HUDEP-2 (cell line): ENCODE measurements at regions not wholly inside any gene's neighbourhood (a gene's known extent, or its start where the extent isn't known, plus 50 kb on each side); places are given as distances from the start of the nearest gene placed in this dataset.
"Not testable (repeated sequence)": the region's sequence is repeated elsewhere in the genome, so short reads cannot be mapped to it uniquely, and the experiment has no call there.

Experiments
- DNase-seq, 76 experiments: peaks; one replicate each; lab custom pipeline; 2025; ENCODE audit not compliant: unreplicated experiment in 76 of 76; lab: John Stamatoyannopoulos, UW

DNA sequence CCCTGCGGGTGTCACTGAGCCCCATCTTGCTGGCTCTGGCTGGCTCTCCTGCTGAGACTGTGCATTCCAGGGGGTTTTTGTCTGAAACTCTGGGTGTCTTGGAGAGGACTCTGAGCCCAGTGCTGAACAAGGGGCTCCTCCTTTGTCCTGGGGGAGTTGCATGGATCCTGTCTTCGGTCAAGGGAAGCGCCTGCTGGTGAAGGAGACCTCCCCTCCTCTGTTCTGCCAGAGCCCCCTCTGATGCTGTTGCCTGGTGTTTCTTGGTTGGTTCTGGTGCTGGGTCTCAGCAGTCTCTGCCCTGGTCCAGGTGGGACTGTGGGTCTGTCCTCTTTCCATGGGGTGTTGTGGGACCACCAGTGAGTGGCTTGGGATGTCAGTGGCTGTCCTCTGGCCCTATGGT lies 380.9 kb downstream of the TMEM121 start:
- no peak for DNase-seq

DNA sequence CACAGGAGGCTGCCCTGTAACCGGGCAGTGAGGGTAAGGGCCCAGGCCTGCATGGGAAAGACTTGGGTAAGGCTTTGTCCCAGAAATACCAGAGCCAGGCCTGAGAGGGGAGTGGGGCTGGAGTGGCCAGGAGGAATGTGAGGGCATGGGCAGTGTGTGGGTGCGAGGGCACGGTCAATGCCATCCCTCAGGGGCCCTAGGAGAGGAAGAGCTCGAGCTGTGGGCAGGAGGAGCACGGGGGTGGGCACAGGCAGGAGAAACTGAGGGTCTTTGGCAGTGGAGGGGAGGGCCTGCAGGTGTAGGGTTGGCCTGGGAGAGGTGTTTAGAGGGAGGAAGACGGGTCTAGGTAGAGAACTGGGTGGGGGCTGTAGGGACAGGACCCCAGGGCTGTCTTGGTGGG lies 381.6 kb downstream of the TMEM121 start:
- DNase-seq: no peak

DNA sequence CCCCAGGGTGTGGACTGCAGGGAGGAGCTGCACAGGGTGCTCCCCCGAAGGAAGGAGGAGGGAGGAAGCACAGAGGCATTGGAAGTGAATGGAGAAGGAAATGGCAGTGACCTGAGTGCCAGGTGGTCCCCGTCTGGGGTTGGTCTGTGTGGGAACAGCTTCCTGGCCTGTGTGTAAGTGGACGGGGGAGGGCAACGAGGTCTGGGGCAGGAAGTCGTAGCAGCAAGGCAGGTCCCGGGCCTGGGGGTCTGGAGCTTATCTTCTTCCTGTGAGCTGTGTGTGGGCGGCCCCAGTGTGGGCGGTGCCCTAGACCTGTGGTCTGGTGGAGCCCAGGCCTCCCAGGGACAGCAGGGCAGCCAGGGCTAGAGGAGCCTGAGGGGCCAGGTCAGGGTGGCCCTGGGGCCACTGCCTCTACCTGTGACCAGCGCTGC lies 382.1 kb downstream of the TMEM121 start:
- DNase-seq: peak in 47 of 76 experiments; percentile 3 to 74 (median 34)

DNA sequence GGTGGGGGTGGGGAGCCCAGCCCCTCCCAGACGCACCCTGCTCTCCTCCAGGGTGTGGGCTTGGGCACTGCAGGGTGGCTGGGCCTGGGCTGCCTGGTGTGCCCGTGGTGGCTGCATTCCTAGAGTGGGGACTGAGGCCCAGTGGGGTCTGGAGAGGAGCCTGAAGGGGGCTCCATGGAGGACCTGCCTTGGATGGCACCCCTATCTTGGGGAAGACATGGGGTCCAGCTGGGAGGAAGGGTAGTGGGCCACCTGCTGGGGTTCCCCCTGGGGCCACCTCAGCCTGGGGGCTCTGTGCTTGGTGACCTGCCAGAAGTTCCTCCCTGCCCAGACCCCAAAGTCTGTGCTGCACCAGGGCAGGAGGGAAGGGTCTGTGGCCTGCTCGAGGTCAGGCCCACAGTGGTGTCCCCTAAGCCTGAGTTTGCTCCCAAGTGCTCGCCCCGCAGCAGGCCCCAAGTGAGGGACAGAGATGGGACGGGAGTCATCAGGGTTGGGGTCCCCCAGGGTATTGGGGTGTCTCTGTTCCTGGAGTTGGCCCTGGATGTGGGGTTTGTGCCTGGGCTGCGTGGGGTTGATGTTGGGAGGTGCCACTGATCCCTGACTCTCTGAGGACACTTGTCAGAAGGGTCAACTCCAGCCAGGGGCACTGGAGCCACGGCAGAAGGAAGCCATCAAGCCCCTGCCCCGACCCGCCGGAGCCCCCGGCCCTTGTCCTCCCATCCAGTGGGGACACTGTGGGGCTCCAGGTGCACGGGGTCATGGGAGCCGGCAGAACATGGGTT lies 382.9 kb downstream of the TMEM121 start:
- no peak for DNase-seq

DNA sequence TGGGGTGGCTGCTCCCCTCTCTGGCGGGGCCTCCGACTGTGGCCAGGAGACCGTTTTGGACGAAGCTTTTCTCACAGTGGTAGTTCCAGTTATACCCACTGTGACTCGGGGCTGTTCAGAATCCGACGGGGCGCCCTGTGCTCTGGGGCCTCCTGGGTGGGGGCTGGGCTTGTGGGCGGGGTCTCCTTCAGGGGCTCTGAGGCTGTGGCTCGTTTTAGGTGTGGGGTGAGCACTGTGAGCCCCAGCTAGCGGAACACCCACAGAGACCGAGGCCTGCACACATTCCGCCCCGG lies 383.4 kb downstream of the TMEM121 start:
- DNase-seq: not testable (repeated sequence)

DNA sequence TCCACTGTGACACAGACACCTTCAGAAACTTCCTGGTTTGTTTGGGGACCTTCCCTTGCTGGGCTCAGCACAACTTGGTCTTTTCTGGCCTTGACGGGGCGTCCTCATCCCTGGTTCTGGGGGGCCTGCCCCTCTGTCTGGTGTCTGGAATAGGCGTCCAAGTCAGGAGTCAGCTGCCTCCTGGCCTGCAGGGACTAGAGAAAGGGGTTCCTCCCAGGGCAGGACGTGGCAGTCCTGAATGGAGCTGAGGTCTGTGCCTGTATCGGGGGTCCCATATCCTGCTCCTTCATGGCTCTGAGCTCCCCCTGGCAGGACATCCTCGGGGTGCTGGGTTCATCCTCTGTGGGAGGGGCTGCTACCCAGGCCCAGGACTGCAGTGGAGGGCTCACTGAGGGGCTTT lies 384.0 kb downstream of the TMEM121 start:
- no peak for DNase-seq

DNA sequence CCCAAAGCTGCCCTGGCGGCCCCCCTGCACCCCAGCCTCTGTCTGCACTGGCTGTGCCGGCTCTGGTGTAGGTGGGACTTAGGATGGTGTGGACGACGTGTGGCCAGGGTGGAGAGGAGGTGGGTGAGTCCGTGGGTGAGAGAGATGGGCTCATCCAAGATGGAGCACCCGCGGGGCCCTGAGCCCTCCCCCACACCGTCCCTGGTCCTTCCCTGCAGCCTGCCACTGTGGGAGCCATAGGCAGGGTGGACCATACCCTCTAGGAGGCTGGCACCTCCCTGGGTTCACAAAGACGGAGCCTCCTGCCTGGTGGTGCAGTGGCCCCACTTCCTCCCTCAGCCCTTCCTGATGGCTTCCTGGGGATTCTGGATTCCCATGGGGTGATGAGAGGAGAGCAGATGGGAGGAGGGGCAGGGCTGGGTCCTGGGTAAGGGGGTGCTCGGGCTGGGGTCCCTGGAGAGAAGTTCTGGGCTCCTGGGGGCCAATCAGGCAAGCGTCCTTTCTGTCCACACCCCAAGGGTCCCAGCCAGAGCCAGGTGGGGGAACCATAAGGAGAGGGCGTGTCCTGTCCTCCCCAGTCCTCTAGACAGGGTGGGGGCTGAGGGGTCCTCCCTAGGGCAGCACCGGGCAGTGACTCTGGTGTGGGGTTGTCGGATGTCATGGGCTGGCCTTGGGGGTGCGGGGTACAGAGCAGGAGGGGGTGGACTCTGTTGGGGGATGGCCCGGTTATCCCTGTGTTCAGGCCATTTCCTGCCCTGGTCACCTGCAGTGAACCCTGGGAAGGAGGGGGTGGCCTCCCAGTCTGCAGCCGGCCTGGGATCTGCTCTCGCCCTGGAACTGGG lies 384.8 kb downstream of the TMEM121 start:
- no peak for DNase-seq

DNA sequence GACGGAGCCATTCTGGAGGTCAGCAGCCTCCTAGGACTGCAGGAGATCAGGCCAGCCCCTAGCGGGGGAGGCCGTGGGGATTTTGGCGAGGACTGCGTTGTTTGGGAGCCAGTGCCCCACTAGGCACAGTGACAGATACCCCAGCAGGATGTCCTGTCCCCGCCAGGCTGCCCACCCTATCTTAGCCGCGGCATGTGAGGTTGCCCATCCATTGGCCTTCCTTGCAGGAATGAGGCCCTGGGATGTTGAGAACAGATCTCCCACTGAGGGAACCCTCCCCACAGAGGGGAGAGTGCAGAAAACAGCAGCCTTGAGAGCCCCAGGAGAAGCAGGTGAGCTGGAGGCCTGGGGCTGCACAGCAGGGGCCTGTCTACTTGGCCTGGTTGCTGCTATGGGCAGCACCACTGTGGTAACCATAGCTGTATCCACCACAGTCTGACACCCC lies 385.5 kb downstream of the TMEM121 start:
- DNase-seq: not testable (repeated sequence)

DNA sequence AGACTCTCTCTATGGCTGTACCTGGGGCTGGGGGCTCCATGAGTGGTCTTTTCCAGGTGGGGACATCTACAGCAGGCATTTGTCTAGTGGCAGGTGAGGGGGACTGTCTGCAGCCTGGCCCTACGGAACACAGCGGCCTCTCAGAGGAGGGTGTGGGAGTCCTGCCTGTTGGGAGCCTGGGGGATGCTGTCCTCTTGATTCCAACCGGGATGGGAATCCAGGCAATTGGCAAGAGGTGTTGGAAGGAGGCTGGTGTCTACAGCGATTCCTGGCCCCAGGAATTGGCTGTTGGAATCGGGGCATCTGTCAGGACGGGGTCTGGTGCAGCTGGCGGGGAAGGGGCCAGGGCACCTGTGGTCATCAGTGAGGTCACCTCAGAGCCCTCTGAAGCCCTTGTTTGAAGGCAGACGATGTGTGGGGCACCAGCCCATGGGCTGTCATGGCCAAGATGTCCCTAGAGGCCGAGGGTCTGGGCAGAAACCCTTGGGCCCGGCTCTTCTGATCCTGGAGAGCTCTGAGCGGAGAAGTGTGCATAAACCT lies 386.3 kb downstream of the TMEM121 start:
- DNase-seq: no peak

DNA sequence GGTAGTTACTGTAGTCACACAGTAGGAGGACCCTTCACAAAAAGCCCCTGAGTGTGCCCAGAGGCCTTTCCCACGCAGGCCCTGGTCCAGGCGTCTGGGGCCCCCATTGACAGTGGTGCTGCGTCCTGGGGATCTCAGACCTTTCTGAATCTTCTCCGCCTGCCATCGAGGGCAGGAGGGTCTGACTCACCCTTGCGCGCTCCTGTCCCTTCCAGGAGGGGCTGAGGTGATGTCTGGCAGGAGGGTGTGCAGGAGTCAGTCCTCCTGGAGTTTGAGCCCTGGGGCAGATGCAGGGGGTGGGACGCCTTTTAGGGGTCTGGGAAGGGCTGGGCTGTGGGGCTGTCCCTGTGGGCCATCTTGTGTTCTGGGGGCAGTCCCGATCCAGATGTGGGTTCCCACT lies 386.8 kb downstream of the TMEM121 start:
- no peak for DNase-seq

DNA sequence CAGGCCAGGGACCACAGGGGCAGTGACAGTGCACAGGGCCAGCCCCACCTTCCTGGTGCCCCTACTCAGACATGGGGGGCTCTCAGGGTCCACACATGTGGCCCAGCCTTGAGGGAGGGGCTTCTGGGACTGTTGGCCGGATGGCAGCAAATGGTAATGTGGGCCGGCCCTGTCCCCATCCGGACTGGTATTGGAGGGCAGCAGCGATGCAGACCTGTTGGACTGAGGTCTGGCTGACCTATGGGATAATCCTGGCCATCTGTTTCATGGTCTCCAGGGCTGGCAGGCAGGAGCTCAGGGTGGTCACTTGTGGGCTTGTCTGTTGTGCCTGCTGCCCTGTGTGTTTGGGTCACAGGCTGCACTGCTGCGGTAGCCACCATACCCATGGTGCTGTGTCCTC lies 387.5 kb downstream of the TMEM121 start:
- no peak for DNase-seq

DNA sequence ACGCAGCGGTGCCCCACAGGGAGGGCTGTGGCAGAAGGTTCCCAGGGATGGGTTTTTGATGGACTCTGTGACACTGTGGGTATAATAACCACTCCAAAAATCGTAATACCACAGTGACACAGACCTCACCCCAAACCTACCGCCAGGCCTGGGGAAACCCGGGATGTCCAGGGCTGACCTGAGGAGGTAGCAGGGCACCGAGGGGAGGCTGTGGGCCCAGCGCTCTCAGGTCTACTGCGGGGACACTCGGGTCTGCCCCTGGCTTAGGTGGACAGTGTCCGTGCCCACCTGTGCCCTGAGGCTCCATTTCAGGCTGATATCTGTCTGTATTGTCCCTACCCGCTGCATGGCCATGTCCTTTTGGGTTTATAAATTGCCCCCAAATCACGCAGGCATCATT lies 387.9 kb downstream of the TMEM121 start:
- DNase-seq: not testable (repeated sequence)

DNA sequence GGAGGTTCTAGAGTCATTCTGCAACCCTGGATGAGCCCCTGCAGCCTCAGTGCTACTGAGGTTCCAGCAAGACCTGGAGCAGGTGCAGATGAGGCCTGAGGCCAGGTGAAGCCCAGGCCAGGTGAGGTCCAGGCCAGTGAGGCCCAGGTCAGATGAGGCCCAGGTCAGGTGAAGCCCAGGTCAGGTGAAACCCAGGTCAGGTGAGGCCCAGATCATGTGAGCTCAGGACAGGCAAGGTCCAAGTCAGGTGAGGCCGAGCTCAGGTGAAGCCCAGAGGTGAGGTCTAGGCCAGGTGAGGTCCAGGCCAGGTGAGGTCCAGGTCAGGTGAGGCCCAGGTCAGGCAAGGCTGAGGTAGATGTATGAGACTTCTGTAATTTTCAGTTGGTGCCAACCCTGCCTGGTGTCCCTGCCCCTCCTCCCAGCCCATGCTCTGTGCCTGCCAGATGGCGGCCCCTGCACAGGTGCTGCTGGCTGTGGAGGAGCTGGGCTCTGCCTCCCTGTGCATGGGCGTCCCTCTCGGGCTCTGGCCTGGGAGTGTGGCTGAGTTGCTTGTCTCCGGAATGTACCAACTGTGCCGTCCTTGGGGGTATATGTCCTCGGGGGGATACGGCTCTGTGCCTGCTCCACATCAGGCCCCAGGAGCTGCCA lies 388.5 kb downstream of the TMEM121 start:
- no peak for DNase-seq

DNA sequence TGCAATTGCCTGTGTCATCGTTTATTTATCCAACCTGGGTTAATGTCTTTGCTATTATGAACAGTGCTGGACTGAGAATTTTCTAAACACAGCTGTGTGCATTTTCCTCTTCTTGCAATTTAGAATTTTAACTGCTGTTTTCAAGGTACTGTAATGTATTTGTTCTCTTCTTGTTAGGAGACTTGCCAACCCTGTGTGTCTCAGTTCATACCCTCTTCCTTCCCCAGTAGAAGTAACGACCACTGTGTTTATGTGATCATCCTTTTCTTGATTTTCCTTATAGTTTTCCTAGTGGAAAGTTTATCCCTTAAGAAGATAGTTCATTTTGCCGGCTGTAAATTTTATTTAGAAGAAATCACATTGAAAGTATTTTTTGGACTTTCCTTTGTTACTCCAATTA lies 389.2 kb downstream of the TMEM121 start:
- not testable (repeated sequence) for DNase-seq

DNA sequence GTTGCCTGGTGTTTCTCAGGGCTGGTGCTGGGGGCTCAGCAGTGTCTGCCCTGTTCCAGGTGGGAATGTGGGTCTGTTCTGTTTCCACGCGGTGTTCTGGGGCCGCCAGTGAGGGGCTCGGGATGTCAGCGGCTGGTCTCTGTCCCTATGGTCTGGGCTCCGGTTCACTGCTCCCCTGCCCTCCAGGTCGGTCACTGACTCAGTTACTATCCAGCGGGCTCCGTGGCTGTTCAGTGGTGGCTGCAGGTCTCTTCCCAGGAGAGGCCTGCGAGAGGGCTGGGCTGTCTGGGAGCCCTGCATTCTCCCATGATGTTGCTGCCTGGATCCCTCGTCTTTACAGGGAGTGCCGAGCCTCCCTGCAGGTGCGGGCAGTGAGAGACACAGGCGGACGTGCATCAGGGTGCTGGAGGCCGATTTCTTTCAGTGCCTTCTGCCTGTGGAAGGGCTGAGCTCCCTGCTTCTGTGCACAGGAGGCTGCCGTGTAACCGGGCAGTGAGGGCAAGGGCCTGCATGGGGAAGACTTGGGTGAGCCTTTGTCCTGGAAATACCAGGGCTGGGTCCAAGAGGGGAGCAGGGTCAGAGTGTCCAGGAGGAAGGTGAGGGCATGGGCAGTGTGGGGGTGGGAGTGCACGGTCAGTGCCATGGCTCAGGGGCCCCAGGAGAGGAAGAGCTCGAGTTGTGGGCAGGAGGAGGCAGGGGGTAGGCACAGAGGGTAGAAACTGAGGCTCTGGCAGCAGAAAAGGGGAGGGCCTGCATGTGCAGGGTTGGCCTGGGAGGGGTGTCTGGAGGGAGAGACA lies 391.0 kb downstream of the TMEM121 start:
- DNase-seq: not testable (repeated sequence)

DNA sequence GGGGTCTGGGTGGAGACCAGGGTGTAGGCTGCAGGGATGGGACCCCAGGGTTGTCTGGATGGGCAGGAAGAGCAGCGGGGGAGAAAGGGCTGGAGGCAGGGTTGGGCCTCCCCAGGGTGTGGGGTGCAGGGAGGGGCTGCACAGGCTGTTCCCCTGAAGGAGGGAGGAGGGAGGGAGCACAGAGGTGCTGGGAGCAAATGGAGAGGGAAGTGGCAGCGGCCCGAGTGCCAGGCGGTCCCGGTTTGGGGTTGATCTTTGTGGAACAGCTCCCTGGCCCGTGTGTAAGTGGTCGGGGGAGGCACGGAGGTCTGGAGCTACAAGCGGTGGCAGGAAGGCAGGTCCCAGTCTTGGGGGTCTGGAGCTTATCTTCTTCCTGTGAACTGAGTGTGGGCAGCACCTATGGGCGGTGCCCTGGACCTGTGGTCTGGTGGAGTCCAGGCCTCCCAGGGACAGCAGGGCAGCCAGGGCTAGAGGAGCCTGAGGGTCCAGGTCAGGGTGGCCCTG lies 391.6 kb downstream of the TMEM121 start:
- no peak for DNase-seq

DNA sequence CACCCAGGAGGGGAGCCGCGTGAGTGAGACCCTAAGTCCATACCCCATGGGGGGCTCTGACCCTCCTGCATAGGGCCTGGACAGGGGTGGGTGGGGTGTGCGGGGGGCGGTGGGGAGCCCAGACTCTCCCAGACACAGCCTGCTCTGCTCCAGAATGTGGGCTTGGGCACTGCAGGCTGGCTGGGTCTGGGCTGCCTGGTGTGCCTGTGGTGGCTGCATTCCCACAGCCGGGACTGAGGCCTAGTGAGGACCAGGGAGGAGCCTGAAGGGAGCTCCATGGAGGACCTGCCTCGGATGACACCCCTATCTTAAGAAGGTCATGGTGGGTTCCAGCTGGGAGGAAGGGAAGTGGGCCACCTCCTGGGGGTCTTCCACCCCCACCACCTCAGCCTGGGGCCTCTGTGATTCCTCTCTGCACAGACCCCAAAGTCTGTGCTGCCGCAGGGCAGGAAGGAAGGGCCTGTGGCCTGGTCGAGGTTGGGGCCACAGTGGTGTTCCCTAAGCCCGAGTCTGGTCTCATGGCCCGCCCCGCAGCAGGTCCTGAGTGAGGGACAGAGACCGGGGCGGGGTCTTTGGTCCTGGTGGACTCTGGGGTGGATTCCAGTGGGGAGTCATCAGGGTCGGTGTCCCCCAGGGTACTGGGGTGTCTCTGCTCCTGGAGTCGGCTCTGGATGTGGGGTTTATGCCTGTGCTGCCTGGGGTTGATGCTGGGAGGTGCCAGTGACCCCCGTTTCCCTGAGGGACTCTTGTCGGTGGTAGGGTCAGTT lies 392.3 kb downstream of the TMEM121 start:
- DNase-seq: no peak

DNA sequence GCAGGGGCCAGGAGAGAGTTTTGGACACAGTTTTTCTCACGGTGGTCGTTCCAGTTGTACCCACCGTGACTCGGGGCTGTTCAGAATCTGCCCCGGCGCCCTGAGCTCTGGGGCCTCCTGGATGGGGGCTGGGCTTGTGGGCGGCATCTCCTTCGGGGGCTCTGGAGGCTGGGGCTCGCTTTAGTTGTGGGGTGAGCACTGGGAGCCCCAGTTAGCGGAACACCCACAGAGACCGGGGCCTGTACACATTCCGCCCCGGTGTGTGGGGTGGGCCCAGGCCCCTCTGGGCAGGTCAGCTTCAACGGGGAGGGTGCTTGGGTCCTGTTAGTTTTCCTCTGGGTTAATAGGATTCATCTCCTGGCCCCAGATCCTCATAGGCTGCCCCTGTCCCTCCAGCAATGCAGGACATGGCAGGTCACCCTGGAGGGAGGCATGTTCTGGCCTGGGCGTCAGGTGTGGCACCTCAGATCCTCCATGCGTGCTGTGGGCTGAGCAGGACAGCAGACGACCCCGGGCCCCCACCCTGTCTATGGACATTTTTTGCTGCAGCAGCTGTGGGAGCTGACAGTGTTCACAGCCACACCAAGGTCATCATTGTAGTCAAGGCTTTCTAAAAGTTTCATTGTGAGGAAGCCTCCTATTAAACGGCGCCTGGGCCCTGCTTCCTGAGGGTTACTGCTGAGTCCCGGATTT lies 393.2 kb downstream of the TMEM121 start:
- DNase-seq: no peak

DNA sequence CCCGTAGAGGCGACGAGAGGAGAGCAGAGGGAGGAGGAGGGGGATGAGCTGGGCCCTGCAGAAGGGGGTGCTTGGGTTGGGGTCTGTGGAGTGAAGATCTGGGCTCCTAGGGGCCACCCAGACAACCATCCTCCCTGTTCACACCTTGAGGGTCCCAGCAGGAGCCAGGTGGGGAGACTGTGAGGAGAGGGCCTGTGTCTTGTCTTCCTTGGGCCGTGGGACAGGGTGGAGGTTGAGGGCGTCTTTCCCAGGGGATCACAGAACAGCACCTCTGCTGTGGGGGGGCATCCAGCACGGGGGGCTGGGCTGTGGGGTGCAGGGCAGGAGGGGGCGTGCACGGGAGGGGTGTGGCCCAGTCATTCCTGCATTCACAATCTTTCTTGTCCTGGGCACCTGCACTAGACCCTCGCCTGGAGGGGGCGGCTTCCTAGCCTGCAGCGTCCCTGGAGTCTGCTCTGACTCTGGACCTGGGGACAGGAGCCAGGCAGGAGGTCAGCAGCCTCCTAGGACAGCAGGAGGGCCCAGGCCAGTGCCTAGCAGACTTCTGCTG lies 393.8 kb downstream of the TMEM121 start:
- not testable (repeated sequence) for DNase-seq
